Right ventricle myocardium inferior (tissue), 1 donor: ENCODE measurements at regions not wholly inside any gene's neighbourhood (a gene's known extent, or its start where the extent isn't known, plus 50 kb on each side); places are given as distances from the start of the nearest gene placed in this dataset.

Source experiments
- ATAC-seq: fragments of 200-7000 bp; cut with Tn5 transposase; one replicate; pipeline ENCODE4 v1.9.1; 2020; ENCODE audit warnings: mild to moderate bottlenecking, moderate library complexity
- DNase-seq: peaks from one replicate; pipeline ENCODE4 v3.0.0; 2021; ENCODE audit errors: missing footprints
- intact Hi-C: fragments of 100-400 bp; cut with DNase I; formaldehyde crosslinking; loops from one replicate; pipeline ENCODE4 v1.11.0; 2022
- donor health status: DM: no; HTN: yes; CAD: no; lungs with severe emphysema.

GRCh38 chrX:45758319-45758718, 557.6 kb upstream of the DIPK2B start:
- no peak for ATAC-seq
- intact Hi-C loops = no loop called here

GRCh38 chrX:45757272-45757671, 556.6 kb upstream of the DIPK2B start:
- intact Hi-C loops = no loop called here
- DNase-seq (no peak), ATAC-seq (no peak)

More at GRCh38 chrX:45758319-45758718, 557.6 kb upstream of the DIPK2B start:
- DNase-seq = no peak

GRCh38 chrX:45756557-45756956, 555.9 kb upstream of the DIPK2B start:
- DNase-seq = no peak
- intact Hi-C loops = no loop called here
- no peak for ATAC-seq

- intact Hi-C loops = no loop called here
- DNase-seq (no peak), ATAC-seq (no peak)
Measured at GRCh38 chrX:45755703-45756102, 555.0 kb upstream of the DIPK2B start.

- no peak for ATAC-seq
Measured at GRCh38 chrX:45751156-45751555, 550.5 kb upstream of the DIPK2B start.

GRCh38 chrX:45750639-45751038, 550.0 kb upstream of the DIPK2B start:
- intact Hi-C loops = loop anchor here (5.0 kb wide), 1 partner anchor 243 kb away; no protein-coding TSS in a partner anchor
- ATAC-seq = no peak

More at GRCh38 chrX:45751156-45751555, 550.5 kb upstream of the DIPK2B start:
- no peak for DNase-seq
- intact Hi-C loops = loop anchor here (5.0 kb wide), 1 partner anchor 244 kb away; no protein-coding TSS in a partner anchor

GRCh38 chrX:45749375-45749774, 548.7 kb upstream of the DIPK2B start:
- DNase-seq = no peak
- intact Hi-C loops = loop anchor here (5.0 kb wide), 1 partner anchor 427 kb away; no protein-coding TSS in a partner anchor
- no peak for ATAC-seq

More at GRCh38 chrX:45750639-45751038, 550.0 kb upstream of the DIPK2B start:
- DNase-seq = no peak

- ATAC-seq = no peak
- intact Hi-C loops = loop anchor here (5.0 kb wide), 1 partner anchor 426 kb away; no protein-coding TSS in a partner anchor
- no peak for DNase-seq
Measured at GRCh38 chrX:45748369-45748774, 547.7 kb upstream of the DIPK2B start.

GRCh38 chrX:45747905-45748304, 547.2 kb upstream of the DIPK2B start:
- DNase-seq = no peak

GRCh38 chrX:45745479-45745878, 544.8 kb upstream of the DIPK2B start:
- DNase-seq = no peak
- no peak for ATAC-seq
- intact Hi-C loops = loop anchor here (5.0 kb wide), 1 partner anchor 423 kb away; no protein-coding TSS in a partner anchor

More at GRCh38 chrX:45747905-45748304, 547.2 kb upstream of the DIPK2B start:
- intact Hi-C loops = loop anchor here (5.0 kb wide), 1 partner anchor 426 kb away; no protein-coding TSS in a partner anchor
- ATAC-seq = no peak

GRCh38 chrX:45743906-45744625, 543.4 kb upstream of the DIPK2B start:
- ATAC-seq (no peak), DNase-seq (no peak)
- intact Hi-C loops = no loop called here

- no peak for DNase-seq
- intact Hi-C loops = no loop called here
- no peak for ATAC-seq
Measured at GRCh38 chrX:45743081-45743533, 542.4 kb upstream of the DIPK2B start.

- no peak for ATAC-seq
- intact Hi-C loops = no loop called here
- no peak for DNase-seq
Measured at GRCh38 chrX:45740291-45740690, 539.6 kb upstream of the DIPK2B start.

- DNase-seq (no peak), ATAC-seq (no peak)
- intact Hi-C loops = no loop called here
Measured at GRCh38 chrX:45735571-45735970, 534.9 kb upstream of the DIPK2B start.

- DNase-seq (no peak), ATAC-seq (no peak)
- intact Hi-C loops = no loop called here
Measured at GRCh38 chrX:45731448-45731847, 530.8 kb upstream of the DIPK2B start.

GRCh38 chrX:45727761-45728160, 527.1 kb upstream of the DIPK2B start:
- no peak for DNase-seq
- intact Hi-C loops = no loop called here
- ATAC-seq = no peak

- intact Hi-C loops = no loop called here
- no peak for ATAC-seq
- DNase-seq = no peak
Measured at GRCh38 chrX:45722471-45722870, 521.8 kb upstream of the DIPK2B start.

GRCh38 chrX:45719751-45720501, 519.2 kb upstream of the DIPK2B start:
- intact Hi-C loops = no loop called here
- DNase-seq = no peak
- ATAC-seq = no peak

- intact Hi-C loops = no loop called here
- no peak for ATAC-seq
- DNase-seq = no peak
Measured at GRCh38 chrX:45718676-45719075, 518.0 kb upstream of the DIPK2B start.

GRCh38 chrX:45716750-45717149, 516.1 kb upstream of the DIPK2B start:
- DNase-seq = no peak
- intact Hi-C loops = no loop called here
- ATAC-seq = no peak
